ENCODE measurements at regions not wholly inside any gene's neighbourhood (a gene's known extent, or its start where the extent isn't known, plus 50 kb on each side); places are given as distances from the start of the nearest gene placed in this dataset.

- Histone ChIP-seq H3K36me3 (ENCODE audit: control insufficient read depth in 1 of 2, insufficient read depth in 2 of 2, low read length in 2 of 2) (no peaks in the 10 kb centered on the region), H3K9me2 (ENCODE audit: insufficient read depth) (no peaks in the 10 kb centered on the region), H3K4me3 (replicated peaks in 1 of 2; ENCODE audit: low read depth in 1 of 2, low read length in 2 of 2) (no peak overlapping the region), H3K4me2 (ENCODE audit: low read length) (no peak overlapping the region), H3K9ac (ENCODE audit: low read length) (no peak overlapping the region), H4K20me1 (ENCODE audit: insufficient read depth) (no peaks in the 10 kb centered on the region), H3K27ac (ENCODE audit: low read depth, low read length) (no peak overlapping the region), H3K79me2 (ENCODE audit: insufficient read depth, low read length) (no peaks in the 10 kb centered on the region), H3K27me3 (ENCODE audit: insufficient read depth, low read length) (0 out of 2 replicates have a peak, but pooled peaks cover 4% of the 10 kb centered on the region), H3K9me3 (ENCODE audit: control insufficient read depth in 1 of 2, insufficient read depth in 1 of 2, low read depth in 1 of 2, low read length in 2 of 2) (no peaks in the 10 kb centered on the region), H3K4me1 (ENCODE audit: control insufficient read depth in 1 of 2, insufficient read depth in 2 of 2, low read length in 2 of 2) (no peaks in the 10 kb centered on the region), H2AFZ (ENCODE audit: low read depth, low read length, poor library complexity, severe bottlenecking) (no peak overlapping the region)
- ChIA-PET CTCF (no interaction called here), RAD21 (ENCODE audit: low non-redundant PET in 1 of 2, low total read pairs in 2 of 2, uncharacterized antibody in 2 of 2, unreplicated experiment in 2 of 2) (no interaction called here), POLR2A (no interaction called here)
- DNase-seq (ENCODE audit: low read depth, low spot score), result no peak
- intact Hi-C loops (cut with micrococcal nuclease), result no loop called here
- BruUV-seq (replicated peaks), result no TSS peak
- TF ChIP-seq FOSL1 (IDR thresholded peaks at IDR 0.05; ENCODE audit: low read depth) (no peak), MAX (IDR thresholded peaks at IDR 0.05) (no peak), CEBPB (IDR thresholded peaks at IDR 0.05; ENCODE audit: low read depth) (no peak), SIN3A (IDR thresholded peaks at IDR 0.05; ENCODE audit: low read depth) (no peak), ZFX (IDR thresholded peaks at IDR 0.05) (no peak), EGR1 (IDR thresholded peaks at IDR 0.05; ENCODE audit: low read depth) (no peak), ATF3 (IDR thresholded peaks at IDR 0.05) (no peak), RAD21 (IDR thresholded peaks at IDR 0.05; ENCODE audit: low read depth) (no peak), JUND (IDR thresholded peaks at IDR 0.05) (no peak), CTCF (IDR thresholded peaks at IDR 0.05 in 2 of 3, conservative IDR thresholded peaks at IDR 0.05 in 1 of 3; ENCODE audit: borderline replicate concordance in 1 of 3, insufficient read depth in 1 of 3, low read depth in 2 of 3, low read length in 2 of 3) (no peak), SP1 (IDR thresholded peaks at IDR 0.05; ENCODE audit: low read depth) (no peak), SRF (IDR thresholded peaks at IDR 0.05; ENCODE audit: low read depth) (no peak), ELF1 (IDR thresholded peaks at IDR 0.05; ENCODE audit: borderline replicate concordance, low read depth) (no peak), YY1 (IDR thresholded peaks at IDR 0.05; ENCODE audit: extremely low read depth, insufficient replicate concordance, low read depth, low read length) (no peak), POLR2AphosphoS5 (IDR thresholded peaks at IDR 0.05; ENCODE audit: low read depth, low read length) (no peak), TCF7L2 (IDR thresholded peaks at IDR 0.05; ENCODE audit: borderline replicate concordance, extremely low read depth, insufficient read depth, insufficient read length) (no peak)
- ATAC-seq, result no peak
Observed at GRCh38 chr13:108376308-108376707, 106.8 kb downstream of the TNFSF13B start.

All from HCT116 (cell line).